IMR-90 (cell line): ENCODE measurements at regions not wholly inside any gene's neighbourhood (a gene's known extent, or its start where the extent isn't known, plus 50 kb on each side); places are given as distances from the start of the nearest gene placed in this dataset.

ENCODE experiments used
- ATAC-seq: fragments of 200-7000 bp; cut with Tn5 transposase; 2 replicates; pipeline ENCODE4 v1.9.1; 2020; ENCODE audit warnings: low read depth, mild to moderate bottlenecking, moderate library complexity
- BruUV-seq: library from RNA; stranded (reverse); fragments of 400-500 nt; replicated peaks from 2 replicates; lab custom pipeline; 2021; lab: Mats Ljungman, UMichigan
- CTCF ChIA-PET: fragments of 300-600 bp; formaldehyde crosslinking; extraction: SDS; loops from one replicate; lab custom pipeline; 2021; ENCODE audit warnings: antibody characterized with exemption; lab: Yijun Ruan, JAX
- POLR2A ChIA-PET: fragments of 300-600 bp; sonication (Branson Sonifier 250); formaldehyde crosslinking; loops from one replicate; lab custom pipeline; 2022; ENCODE audit warnings: antibody characterized with exemption; ENCODE audit not compliant: unreplicated experiment; lab: Charles Lee
- DNase-seq: peaks from one replicate; pipeline ENCODE4 v3.0.0; 2013
- H2AFZ ChIP-seq: replicated peaks from 2 replicates; pipeline ENCODE3; 2013; ENCODE audit warnings: low read length, mild to moderate bottlenecking; ENCODE audit not compliant: poor library complexity
- H2AK5ac ChIP-seq: 2 replicates; pipeline ENCODE4 v1.6.1; 2013; ENCODE audit warnings: low read depth, low read length, inconsistent platforms
- H2AK9ac ChIP-seq: replicated peaks from 2 replicates; pipeline ENCODE3; 2013; ENCODE audit warnings: mild to moderate bottlenecking, low read depth, low read length, moderate library complexity; ENCODE audit not compliant: poor library complexity
- H2BK120ac ChIP-seq: 2 replicates; pipeline ENCODE4 v1.6.1; 2013; ENCODE audit warnings: low read depth, low read length, inconsistent platforms
- H2BK15ac ChIP-seq: 3 replicates; pipeline ENCODE4 v1.6.1; 2013; ENCODE audit warnings: low read depth, low read length, inconsistent platforms
- H2BK20ac ChIP-seq: 2 replicates; pipeline ENCODE4 v1.6.1; 2013; ENCODE audit warnings: low read depth, mild to moderate bottlenecking, inconsistent platforms, low read length, moderate library complexity
- H2BK5ac ChIP-seq: 2 replicates; pipeline ENCODE4 v1.6.1; 2013; ENCODE audit warnings: mild to moderate bottlenecking, low read depth, low read length, inconsistent platforms; ENCODE audit not compliant: poor library complexity, severe bottlenecking
- H3K14ac ChIP-seq: replicated peaks from 2 replicates; pipeline ENCODE4 v1.6.1; 2013; ENCODE audit warnings: low read depth, low read length, inconsistent platforms
- H3K18ac ChIP-seq: 2 replicates; pipeline ENCODE4 v1.6.1; 2013; ENCODE audit warnings: low read depth, low read length, control low read depth
- H3K23ac ChIP-seq: 2 replicates; pipeline ENCODE4 v1.6.1; 2013; ENCODE audit warnings: low read depth, low read length, inconsistent platforms
- H3K27ac ChIP-seq: 2 replicates; pipeline ENCODE4 v1.5.1; 2013; ENCODE audit warnings: mild to moderate bottlenecking, control low read depth, low read length; ENCODE audit not compliant: insufficient read depth
- H3K27me3 ChIP-seq: 2 replicates; pipeline ENCODE4 v1.6.1; 2013; ENCODE audit warnings: low read length; ENCODE audit not compliant: control insufficient read depth, insufficient read depth
- H3K36me3 ChIP-seq: 2 replicates; pipeline ENCODE4 v1.6.1; 2013; ENCODE audit warnings: low read length, mixed read lengths; ENCODE audit not compliant: control insufficient read depth, insufficient read depth
- H3K4ac ChIP-seq: 2 replicates; pipeline ENCODE4 v1.6.1; 2013; ENCODE audit warnings: low read depth, low read length, inconsistent platforms
- H3K4me1 ChIP-seq: 2 replicates; pipeline ENCODE4 v1.6.1; 2013; ENCODE audit warnings: low read length, mixed read lengths; ENCODE audit not compliant: control insufficient read depth, insufficient read depth
- H3K4me2 ChIP-seq: 2 replicates; pipeline ENCODE4 v1.6.1; 2013; ENCODE audit warnings: low read depth, mild to moderate bottlenecking, control low read depth, low read length, moderate library complexity
- H3K4me3 ChIP-seq: 2 replicates; pipeline ENCODE4 v1.5.1; 2013; ENCODE audit warnings: low read depth, mild to moderate bottlenecking, control low read depth, low read length, moderate library complexity; ENCODE audit not compliant: insufficient read depth
- H3K56ac ChIP-seq: 2 replicates; pipeline ENCODE4 v1.6.1; 2013; ENCODE audit warnings: low read length, inconsistent platforms; ENCODE audit not compliant: insufficient read depth; ENCODE audit errors: extremely low read depth
- H3K79me1 ChIP-seq, 2 experiments: 2 replicates each; pipeline ENCODE4 v1.6.1; 2013; ENCODE audit warnings: low read length in 2 of 2, inconsistent platforms in 1 of 2, low read depth in 1 of 2
- H3K9ac ChIP-seq: 2 replicates; pipeline ENCODE4 v1.6.1; 2013; ENCODE audit warnings: low read depth, low read length, control low read depth
- H3K9me1 ChIP-seq: 2 replicates; pipeline ENCODE4 v1.6.1; 2013; ENCODE audit warnings: low read length, inconsistent platforms; ENCODE audit not compliant: insufficient read depth
- H3K9me3 ChIP-seq: 2 replicates; pipeline ENCODE4 v1.6.1; 2013; ENCODE audit warnings: low read length; ENCODE audit not compliant: control insufficient read depth, insufficient read depth
- H4K20me1 ChIP-seq: 2 replicates; pipeline ENCODE4 v1.6.1; 2013; ENCODE audit warnings: low read length, inconsistent platforms; ENCODE audit not compliant: insufficient read depth
- H4K5ac ChIP-seq: 2 replicates; pipeline ENCODE4 v1.6.1; 2013; ENCODE audit warnings: mild to moderate bottlenecking, low read depth, low read length, control low read depth
- H4K8ac ChIP-seq, 2 experiments: 2 replicates each; pipeline ENCODE4 v1.6.1; 2013; ENCODE audit warnings: low read depth in 2 of 2, low read length in 2 of 2, control low read depth in 1 of 2, inconsistent platforms in 1 of 2
- H4K91ac ChIP-seq: 2 replicates; pipeline ENCODE4 v1.6.1; 2013; ENCODE audit warnings: low read depth, low read length, inconsistent platforms; ENCODE audit not compliant: insufficient read depth
- CEBPB ChIP-seq: IDR thresholded peaks from 2 replicates; pipeline ENCODE4 v1.6.1; 2012; ENCODE audit warnings: low read depth, low read length, improper control_type of control experiment
- CTCF ChIP-seq: conservative IDR thresholded peaks from 2 replicates; pipeline ENCODE4 v1.5.1; 2012; ENCODE audit warnings: mild to moderate bottlenecking, low read depth, low read length, improper control_type of control experiment
- NFE2L2 ChIP-seq: fragments of 150-350 bp; IDR thresholded peaks from 2 replicates; pipeline ENCODE4 v1.6.1; 2016; ENCODE audit warnings: low read depth, mild to moderate bottlenecking, low read length
- POLR2A ChIP-seq: IDR thresholded peaks from 2 replicates; pipeline ENCODE4 v1.6.1; 2012; ENCODE audit warnings: mild to moderate bottlenecking, low read depth, low read length
- RAD21 ChIP-seq: IDR thresholded peaks from 2 replicates; pipeline ENCODE4 v1.6.1; 2012; ENCODE audit warnings: low read length, improper control_type of control experiment
- SMC3 ChIP-seq: fragments of 150-350 bp; IDR thresholded peaks from 2 replicates; pipeline ENCODE4 v1.6.1; 2016; ENCODE audit warnings: low read depth, mild to moderate bottlenecking, antibody characterized with exemption, low read length, moderate library complexity
- WGBS, 2 experiments: methylation state at CpG; one replicate each; pipeline versions ENCODE4 v1.1.5 to v1.1.7; 2013; ENCODE audit warnings: missing lambda C conversion rate in 2 of 2; ENCODE audit not compliant: insufficient read length in 1 of 2; ENCODE audit errors: extremely low coverage in 2 of 2; 5-methylcytosine and 5-hydroxymethylcytosine counted together
- dilution Hi-C: fragments of 300-500 bp; cut with HindIII; formaldehyde crosslinking; loops from one replicate; pipeline ENCODE4 v1.14.3; 2018; ENCODE audit warnings: low sequenced_read_pairs; ENCODE audit not compliant: unreplicated experiment
- in situ Hi-C: fragments of 300-500 bp; cut with MboI; formaldehyde crosslinking; loops from 3 replicates; pipeline ENCODE4 v1.14.3; 2019; ENCODE audit warnings: low sequenced_read_pairs, inconsistent platforms, mixed read lengths
- intact Hi-C: fragments of 100-400 bp; cut with micrococcal nuclease; formaldehyde crosslinking; loops from 2 replicates; pipeline ENCODE4 v1.10.0; 2022

GRCh38 chr11:22472306-22472705 lies 134.1 kb downstream of the SLC17A6 start:
- Histone ChIP-seq H2BK20ac (no peak overlapping the region), H2AK5ac (no peak overlapping the region), H3K4me1 (peaks cover 2% of the 10 kb centered on the region), H2BK5ac (no peak overlapping the region), H3K27me3 (no peaks in the 10 kb centered on the region), H2AFZ (no peak overlapping the region), H3K56ac (no peak overlapping the region), H3K9me3 (no peaks in the 10 kb centered on the region), H3K23ac (no peak overlapping the region), H3K27ac (no peak overlapping the region), H3K14ac (no peak overlapping the region), H4K20me1 (no peaks in the 10 kb centered on the region), H3K4ac (no peak overlapping the region), H3K36me3 (no peaks in the 10 kb centered on the region), H4K8ac (no peak overlapping the region), H2AK9ac (no peak overlapping the region), H3K4me2 (no peak overlapping the region), H4K91ac (no peak overlapping the region), H2BK15ac (no peak overlapping the region), H3K9me1 (peaks cover 2% of the 10 kb centered on the region; the same call in 1 of the 2 replicates), H2BK120ac (no peak overlapping the region), H4K5ac (no peak overlapping the region), H3K9ac (no peak overlapping the region), H3K79me1 (no peaks in the 10 kb centered on the region), H3K4me3 (no peak overlapping the region), H3K18ac (no peak overlapping the region)
- BruUV-seq, result no TSS peak
- TF ChIP-seq RAD21, result peak; percentile 24; the same call in 1 of the 2 replicates
- no peak for TF ChIP-seq CEBPB
- no peak for TF ChIP-seq NFE2L2
- TF ChIP-seq SMC3, result 0 out of 2 replicates have a peak, but pooled peaks have one; percentile 21
- TF ChIP-seq CTCF, result peak; percentile 27; the same call in 1 of the 2 replicates
- TF ChIP-seq POLR2A, result no peak
- POLR2A ChIA-PET, result no interaction called here
- in situ Hi-C loops, result no loop called here
- CTCF ChIA-PET, result no interaction called here
- ATAC-seq, result no peak
- dilution Hi-C loops, result no loop called here
- intact Hi-C loops, result no loop called here
- no CpG with 5 or more reads among the region's 7 CpGs for WGBS, 2 experiments
- peak; percentile 9 for DNase-seq
